HCT116 (cell line): ENCODE measurements at regions not wholly inside any gene's neighbourhood (a gene's known extent, or its start where the extent isn't known, plus 50 kb on each side); places are given as distances from the start of the nearest gene placed in this dataset.

Source experiments
- ATAC-seq: fragments of 200-7000 bp; cut with Tn5 transposase; 2 replicates; pipeline ENCODE4 v1.9.1; 2020; ENCODE audit warnings: mild to moderate bottlenecking, moderate library complexity
- BruUV-seq: library from RNA; stranded (reverse); fragments of 400-500 nt; replicated peaks from 2 replicates; lab custom pipeline; 2021; lab: Mats Ljungman, UMichigan
- CTCF ChIA-PET: fragments of 300-600 bp; sonication (Branson Sonifier 250); formaldehyde crosslinking; loops from one replicate; lab custom pipeline; 2021; ENCODE audit warnings: antibody characterized with exemption; lab: Charles Lee
- POLR2A ChIA-PET: fragments of 300-600, 350-600 bp; sonication (Branson Sonifier 250); formaldehyde crosslinking; loops from one replicate; lab custom pipeline; 2021; ENCODE audit warnings: antibody characterized with exemption; lab: Charles Lee
- RAD21 ChIA-PET, 2 experiments: fragments of 300-600 bp; sonication (Branson Sonifier 250); formaldehyde crosslinking; loops; one replicate each; lab custom pipeline; 2023; ENCODE audit warnings: low total read pairs in 2 of 2; ENCODE audit not compliant: uncharacterized antibody in 2 of 2, unreplicated experiment in 2 of 2, low non-redundant PET in 1 of 2; lab: Charles Lee
- DNase-seq: peaks from one replicate; pipeline ENCODE4 v3.0.0-alpha.2; 2010; ENCODE audit warnings: low read depth, low spot score
- H2AFZ ChIP-seq: fragments of 200-600 bp; shearing (Covaris generic), sonication (generic); 2 replicates; pipeline ENCODE4 v1.6.1; 2017; ENCODE audit warnings: low read depth, mixed run types, mixed read lengths, antibody characterized with exemption, low read length; ENCODE audit not compliant: poor library complexity, severe bottlenecking
- H3K27ac ChIP-seq: 2 replicates; pipeline ENCODE4 v1.5.1; 2012; ENCODE audit warnings: low read depth, low read length
- H3K27me3 ChIP-seq: fragments of 200-600 bp; sonication (generic); 2 replicates; pipeline ENCODE4 v1.6.1; 2016; ENCODE audit warnings: mixed run types, low read length, mixed read lengths; ENCODE audit not compliant: insufficient read depth
- H3K36me3 ChIP-seq, 2 experiments: fragments of 200-500 bp in 1 of 2; fragments of 200-600 bp in 1 of 2; sonication (Bioruptor generic) in 1 of 2; sonication (generic) in 1 of 2; 2 replicates each; pipeline versions ENCODE4 v1.5.1 to v1.6.1; 2014 to 2016; ENCODE audit warnings: low read length in 2 of 2, inconsistent platforms in 1 of 2, mixed read lengths in 1 of 2, mixed run types in 1 of 2; ENCODE audit not compliant: insufficient read depth in 2 of 2, control insufficient read depth in 1 of 2
- H3K4me1 ChIP-seq, 2 experiments: fragments of 200-600 bp in 1 of 2; sonication (generic) in 1 of 2; 2 replicates each; pipeline versions ENCODE4 v1.5.1 to v1.6.1; 2012 to 2017; ENCODE audit warnings: low read length in 2 of 2, inconsistent platforms in 1 of 2, mild to moderate bottlenecking in 1 of 2, mixed read lengths in 1 of 2, mixed run types in 1 of 2, moderate library complexity in 1 of 2; ENCODE audit not compliant: insufficient read depth in 2 of 2, control insufficient read depth in 1 of 2
- H3K4me2 ChIP-seq: fragments of 200-600 bp; sonication (generic); 2 replicates; pipeline ENCODE4 v1.6.1; 2017; ENCODE audit warnings: mixed run types, low read length, mixed read lengths
- H3K4me3 ChIP-seq, 2 experiments: fragments of 200-600 bp in 1 of 2; sonication (generic) in 1 of 2; replicated peaks in 1 of 2; 2 replicates each; pipeline ENCODE4 v1.5.1; 2011 to 2016; ENCODE audit warnings: low read length in 2 of 2, control low read depth in 1 of 2, low read depth in 1 of 2, mild to moderate bottlenecking in 1 of 2, mixed read lengths in 1 of 2, mixed run types in 1 of 2
- H3K79me2 ChIP-seq: fragments of 200-600 bp; sonication (generic); 2 replicates; pipeline ENCODE4 v1.6.1; 2017; ENCODE audit warnings: mild to moderate bottlenecking, mixed run types, low read length, moderate library complexity, mixed read lengths; ENCODE audit not compliant: insufficient read depth
- H3K9ac ChIP-seq: fragments of 200-600 bp; sonication (generic); 2 replicates; pipeline ENCODE4 v1.6.1; 2016; ENCODE audit warnings: low read length, mixed read lengths
- H3K9me2 ChIP-seq: fragments of 200-600 bp; sonication (generic), shearing (Covaris generic); 2 replicates; pipeline ENCODE4 v1.6.1; 2017; ENCODE audit warnings: mixed run types, mild to moderate bottlenecking, moderate library complexity; ENCODE audit not compliant: insufficient read depth
- H3K9me3 ChIP-seq, 2 experiments: fragments of 200-500 bp in 1 of 2; fragments of 200-600 bp in 1 of 2; sonication (Bioruptor generic) in 1 of 2; sonication (generic) in 1 of 2; 2 replicates each; pipeline ENCODE4 v1.6.1; 2014 to 2017; ENCODE audit warnings: low read length in 2 of 2, mixed read lengths in 2 of 2, inconsistent platforms in 1 of 2, low read depth in 1 of 2, mild to moderate bottlenecking in 1 of 2, mixed run types in 1 of 2, moderate library complexity in 1 of 2; ENCODE audit not compliant: control insufficient read depth in 1 of 2, insufficient read depth in 1 of 2
- H4K20me1 ChIP-seq: fragments of 200-600 bp; sonication (generic), shearing (Covaris generic); 2 replicates; pipeline ENCODE4 v1.6.1; 2017; ENCODE audit warnings: mixed run types, mild to moderate bottlenecking, moderate library complexity; ENCODE audit not compliant: insufficient read depth
- CBX3 ChIP-seq: IDR thresholded peaks from 2 replicates; pipeline ENCODE4 v1.6.1; 2012; ENCODE audit warnings: low read depth
- POLR2A ChIP-seq: IDR thresholded peaks from 2 replicates; pipeline ENCODE4 v1.7.0; 2011; ENCODE audit warnings: borderline replicate concordance; ENCODE audit not compliant: insufficient read depth, insufficient read length; ENCODE audit errors: extremely low read depth
- RAD21 ChIP-seq: IDR thresholded peaks from 2 replicates; pipeline ENCODE4 v1.6.1; 2012; ENCODE audit warnings: low read depth, mild to moderate bottlenecking
- SIN3A ChIP-seq: IDR thresholded peaks from 2 replicates; pipeline ENCODE4 v1.6.1; 2012; ENCODE audit warnings: low read depth
- SP1 ChIP-seq: IDR thresholded peaks from 2 replicates; pipeline ENCODE4 v1.6.1; 2012; ENCODE audit warnings: low read depth
- SRF ChIP-seq: IDR thresholded peaks from 2 replicates; pipeline ENCODE4 v1.6.1; 2012; ENCODE audit warnings: low read depth
- TCF7L2 ChIP-seq: IDR thresholded peaks from 2 replicates; pipeline ENCODE4 v1.7.0; 2011; ENCODE audit warnings: borderline replicate concordance, inconsistent platforms; ENCODE audit not compliant: insufficient read depth, insufficient read length; ENCODE audit errors: extremely low read depth
- intact Hi-C: fragments of 100-400 bp; cut with micrococcal nuclease; formaldehyde crosslinking; loops from 2 replicates; pipeline ENCODE4 v1.10.0; 2022
- TF ChIP-seq, protein P1 (sequence below): IDR thresholded peaks from 2 replicates; pipeline ENCODE4 v1.6.1; 2012; ENCODE audit warnings: low read depth
- TF ChIP-seq, protein P2 (sequence below): IDR thresholded peaks from 2 replicates; pipeline ENCODE4 v1.6.1; 2012

- no peak overlapping the region for H3K9ac ChIP-seq
- no peak overlapping the region for H2AFZ ChIP-seq
- POLR2A ChIA-PET: no interaction called here
- H3K9me2 ChIP-seq: no peaks in the 10 kb centered on the region
- no peak overlapping the region for H3K4me2 ChIP-seq
- H3K4me1 ChIP-seq: no peaks in the 10 kb centered on the region
- intact Hi-C loops: no loop called here
- no peak for ATAC-seq
- no peak overlapping the region for H3K4me3 ChIP-seq
- no peaks in the 10 kb centered on the region for H3K36me3 ChIP-seq
- BruUV-seq: no TSS peak
- RAD21 ChIA-PET: no interaction called here
- TF ChIP-seq CBX3 (no peak), SP1 (no peak), POLR2A (no peak), SRF (no peak), SIN3A (no peak), RAD21 (no peak)
- TF ChIP-seq, all 23 proteins: peak for 0
- Histone ChIP-seq H3K27me3 (no peaks in the 10 kb centered on the region), H3K9me3 (no peaks in the 10 kb centered on the region), H4K20me1 (no peaks in the 10 kb centered on the region), H3K27ac (no peak overlapping the region), H3K79me2 (no peaks in the 10 kb centered on the region)
- DNase-seq: no peak
- CTCF ChIA-PET: no interaction called here
Observed at GRCh38 chr3:144141074-144141473, 169.5 kb downstream of the DIPK2A start.

GRCh38 chr3:144141496-144141895 lies 169.9 kb downstream of the DIPK2A start:
- Histone ChIP-seq H3K9me2 (no peaks in the 10 kb centered on the region), H3K4me3 (no peak overlapping the region), H3K36me3 (no peaks in the 10 kb centered on the region), H3K9ac (no peak overlapping the region), H3K27me3 (no peaks in the 10 kb centered on the region), H3K79me2 (no peaks in the 10 kb centered on the region), H3K27ac (no peak overlapping the region), H3K4me1 (no peaks in the 10 kb centered on the region), H2AFZ (no peak overlapping the region), H3K4me2 (no peak overlapping the region), H3K9me3 (no peaks in the 10 kb centered on the region), H4K20me1 (no peaks in the 10 kb centered on the region)
- no TSS peak for BruUV-seq
- DNase-seq (no peak), ATAC-seq (no peak)
- intact Hi-C loops: no loop called here
- TF ChIP-seq, protein P1, sequence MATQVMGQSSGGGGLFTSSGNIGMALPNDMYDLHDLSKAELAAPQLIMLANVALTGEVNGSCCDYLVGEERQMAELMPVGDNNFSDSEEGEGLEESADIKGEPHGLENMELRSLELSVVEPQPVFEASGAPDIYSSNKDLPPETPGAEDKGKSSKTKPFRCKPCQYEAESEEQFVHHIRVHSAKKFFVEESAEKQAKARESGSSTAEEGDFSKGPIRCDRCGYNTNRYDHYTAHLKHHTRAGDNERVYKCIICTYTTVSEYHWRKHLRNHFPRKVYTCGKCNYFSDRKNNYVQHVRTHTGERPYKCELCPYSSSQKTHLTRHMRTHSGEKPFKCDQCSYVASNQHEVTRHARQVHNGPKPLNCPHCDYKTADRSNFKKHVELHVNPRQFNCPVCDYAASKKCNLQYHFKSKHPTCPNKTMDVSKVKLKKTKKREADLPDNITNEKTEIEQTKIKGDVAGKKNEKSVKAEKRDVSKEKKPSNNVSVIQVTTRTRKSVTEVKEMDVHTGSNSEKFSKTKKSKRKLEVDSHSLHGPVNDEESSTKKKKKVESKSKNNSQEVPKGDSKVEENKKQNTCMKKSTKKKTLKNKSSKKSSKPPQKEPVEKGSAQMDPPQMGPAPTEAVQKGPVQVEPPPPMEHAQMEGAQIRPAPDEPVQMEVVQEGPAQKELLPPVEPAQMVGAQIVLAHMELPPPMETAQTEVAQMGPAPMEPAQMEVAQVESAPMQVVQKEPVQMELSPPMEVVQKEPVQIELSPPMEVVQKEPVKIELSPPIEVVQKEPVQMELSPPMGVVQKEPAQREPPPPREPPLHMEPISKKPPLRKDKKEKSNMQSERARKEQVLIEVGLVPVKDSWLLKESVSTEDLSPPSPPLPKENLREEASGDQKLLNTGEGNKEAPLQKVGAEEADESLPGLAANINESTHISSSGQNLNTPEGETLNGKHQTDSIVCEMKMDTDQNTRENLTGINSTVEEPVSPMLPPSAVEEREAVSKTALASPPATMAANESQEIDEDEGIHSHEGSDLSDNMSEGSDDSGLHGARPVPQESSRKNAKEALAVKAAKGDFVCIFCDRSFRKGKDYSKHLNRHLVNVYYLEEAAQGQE: no peak
- TF ChIP-seq TCF7L2: no peak
- TF ChIP-seq, protein P2, sequence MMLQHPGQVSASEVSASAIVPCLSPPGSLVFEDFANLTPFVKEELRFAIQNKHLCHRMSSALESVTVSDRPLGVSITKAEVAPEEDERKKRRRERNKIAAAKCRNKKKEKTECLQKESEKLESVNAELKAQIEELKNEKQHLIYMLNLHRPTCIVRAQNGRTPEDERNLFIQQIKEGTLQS: no peak
- POLR2A ChIA-PET: no interaction called here
- RAD21 ChIA-PET: no interaction called here
- CTCF ChIA-PET: no interaction called here
